ENCODE measurements at regions not wholly inside any gene's neighbourhood (a gene's known extent, or its start where the extent isn't known, plus 50 kb on each side); places are given as distances from the start of the nearest gene placed in this dataset.
"Not testable (repeated sequence)": the region's sequence is repeated elsewhere in the genome, so short reads cannot be mapped to it uniquely, and the experiment has no call there.

DNA sequence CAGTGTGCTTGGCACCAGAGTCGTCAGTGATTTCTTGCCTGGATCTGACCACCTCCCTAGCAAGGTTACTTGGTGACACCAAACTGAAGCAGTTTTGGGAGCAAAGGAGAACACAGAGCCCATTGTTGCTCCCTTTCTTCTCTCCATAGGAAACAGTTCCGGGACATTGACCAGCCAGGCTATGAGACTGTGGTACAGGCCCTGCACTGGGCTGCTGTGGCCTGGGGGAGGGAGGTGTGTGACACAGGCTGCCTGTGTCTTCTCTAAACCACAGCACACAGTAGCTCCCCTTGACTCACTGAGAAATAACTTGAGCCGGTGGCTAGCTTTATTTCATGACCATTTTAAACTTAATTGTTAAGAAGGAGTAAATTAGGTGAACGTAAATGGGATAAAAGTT lies 214.8 kb upstream of the UBL3 start:
- no peak for DNase-seq (ENCODE audit: low spot score)

DNA sequence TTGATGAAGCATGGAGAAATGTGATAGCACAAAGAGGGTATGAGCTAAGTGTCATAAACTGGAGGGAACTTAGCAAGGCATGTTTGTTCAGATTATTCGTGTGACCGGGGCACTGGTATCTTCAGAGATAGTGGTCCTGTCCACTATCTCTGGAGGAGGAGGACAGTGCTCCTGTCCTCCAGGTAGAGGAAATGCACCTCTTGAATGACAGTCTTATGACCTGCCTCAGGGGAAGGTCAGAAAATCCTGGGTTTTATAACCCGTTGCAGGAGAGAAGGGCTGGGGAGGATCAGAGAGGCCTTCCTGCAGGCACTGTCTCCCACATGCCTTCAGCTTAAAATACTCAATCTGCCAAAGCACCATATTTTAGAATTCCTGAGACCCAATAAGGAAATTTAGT lies 213.5 kb upstream of the UBL3 start:
- DNase-seq (ENCODE audit: low spot score), result no peak

DNA sequence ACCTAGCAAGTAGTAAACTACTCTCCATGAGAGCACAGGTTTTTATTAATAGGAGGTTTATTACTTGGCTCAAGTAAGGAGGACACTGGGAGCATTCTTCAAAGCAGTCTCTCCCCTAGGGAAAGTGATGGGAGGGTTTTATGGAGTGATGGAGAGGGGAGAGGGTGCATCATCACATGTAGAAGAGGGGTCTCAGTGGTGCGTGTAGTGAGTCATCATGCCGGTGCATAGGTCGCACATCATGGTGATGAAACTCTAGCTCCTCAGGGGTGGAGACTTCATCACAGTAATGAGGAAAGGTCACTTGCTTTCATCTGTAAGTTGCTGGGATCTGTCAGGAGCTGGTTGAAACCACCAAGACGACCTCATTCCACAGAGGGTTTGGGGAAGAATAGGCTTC lies 210.8 kb upstream of the UBL3 start:
- DNase-seq (ENCODE audit: low spot score), result no peak

DNA sequence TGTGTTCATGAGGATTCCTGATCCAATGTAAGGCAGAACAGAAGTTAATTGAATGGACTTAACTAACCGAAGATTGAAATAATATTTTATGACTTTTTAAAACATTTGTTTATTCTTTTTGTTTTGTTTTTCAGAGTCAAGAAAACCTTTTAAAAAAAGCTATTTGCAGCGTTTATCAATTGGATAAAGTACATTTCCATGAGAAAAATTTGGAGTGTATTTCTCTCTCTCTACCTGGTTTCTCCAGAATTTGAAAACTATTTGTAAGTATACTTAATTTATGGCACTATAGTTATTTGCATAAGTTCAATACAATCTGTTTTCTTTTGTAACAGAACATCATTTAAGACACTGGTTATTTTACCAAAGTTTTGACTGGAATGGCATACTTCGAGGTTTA lies 208.0 kb upstream of the UBL3 start:
- DNase-seq (ENCODE audit: low spot score), result no peak

DNA sequence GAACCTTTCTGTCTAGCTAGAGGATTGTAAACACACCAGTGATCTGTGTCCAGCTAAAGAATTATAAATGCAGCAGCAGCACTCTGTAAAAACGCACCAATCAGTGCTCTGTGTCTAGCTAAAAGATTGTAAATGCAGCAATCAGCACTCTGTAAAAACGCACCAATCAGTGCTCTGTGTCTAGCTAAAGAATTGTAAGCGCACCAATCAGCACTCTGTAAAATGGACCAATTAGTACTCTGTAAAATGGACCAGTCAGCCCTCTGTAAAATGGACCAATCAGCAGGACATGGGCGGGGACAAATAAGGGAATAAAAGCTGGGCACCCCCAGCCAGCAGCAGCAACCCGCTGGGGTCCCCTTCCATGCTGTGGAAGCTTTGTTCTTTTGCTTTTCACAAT lies 204.1 kb upstream of the UBL3 start:
- DNase-seq (ENCODE audit: low spot score), result not testable (repeated sequence)

DNA sequence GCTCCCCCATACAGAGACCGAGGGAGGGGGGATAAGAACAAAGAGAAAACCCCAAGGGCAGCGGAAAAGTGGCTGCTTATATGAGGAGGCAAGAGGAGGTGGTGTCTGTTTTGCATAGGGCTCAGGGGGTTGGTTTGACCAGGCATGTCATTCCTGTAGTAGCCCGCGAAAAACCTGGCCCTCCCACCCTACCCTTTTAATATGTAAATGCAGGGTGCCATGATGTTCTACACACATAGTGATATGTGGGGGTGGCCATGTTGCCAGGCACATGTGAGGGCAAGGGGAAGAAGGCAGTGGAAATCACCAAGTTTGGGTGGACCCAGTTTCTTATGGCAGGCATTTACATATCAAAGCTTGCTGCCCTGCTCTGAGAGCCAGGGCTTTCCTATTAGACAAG lies 203.5 kb upstream of the UBL3 start:
- DNase-seq (ENCODE audit: low spot score), result no peak

DNA sequence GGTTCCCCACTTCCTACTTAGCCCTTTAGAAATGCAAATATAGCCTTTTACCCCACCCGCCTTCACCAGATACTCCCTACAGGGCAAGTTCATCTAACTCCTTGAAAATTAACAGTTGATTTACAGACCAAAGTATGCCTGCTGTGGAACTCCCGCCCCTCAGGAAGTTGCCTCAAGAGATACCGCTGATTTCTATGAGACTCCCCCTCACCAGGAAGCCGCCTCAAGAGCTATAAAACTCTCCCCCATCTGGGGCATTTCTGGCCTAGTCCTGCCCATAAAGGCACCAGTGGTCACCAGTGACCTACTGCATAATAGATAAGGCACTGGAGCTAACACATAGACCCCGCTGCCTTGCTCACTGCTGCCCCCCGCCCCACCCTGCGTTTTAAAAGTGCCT lies 201.7 kb upstream of the UBL3 start:
- no peak for DNase-seq (ENCODE audit: low spot score)

DNA sequence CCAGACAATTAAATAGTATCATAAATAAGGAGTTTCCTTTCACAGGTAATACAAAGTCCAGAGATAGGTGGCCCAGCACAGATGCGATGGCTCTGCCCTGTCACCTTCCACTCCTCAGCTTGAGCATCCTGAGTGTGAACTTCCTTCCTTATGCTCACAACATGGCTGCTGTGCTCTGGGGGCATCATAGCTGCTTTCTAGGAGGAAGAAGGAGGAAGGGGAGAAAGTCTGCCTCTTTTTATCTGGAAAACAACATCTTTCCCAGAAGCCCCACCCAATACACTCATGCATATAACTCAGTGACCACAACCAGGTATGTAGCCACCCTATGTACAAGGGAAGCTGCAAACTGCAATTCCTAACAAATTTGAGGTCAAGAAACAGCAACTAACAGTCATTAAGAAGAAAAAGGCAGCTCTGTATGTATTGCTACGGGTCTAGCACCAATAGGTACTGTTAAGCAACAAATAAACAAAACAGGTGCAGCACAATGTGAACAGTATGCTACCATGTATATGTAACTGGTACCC lies 201.2 kb upstream of the UBL3 start:
- DNase-seq (ENCODE audit: low spot score), result no peak

DNA sequence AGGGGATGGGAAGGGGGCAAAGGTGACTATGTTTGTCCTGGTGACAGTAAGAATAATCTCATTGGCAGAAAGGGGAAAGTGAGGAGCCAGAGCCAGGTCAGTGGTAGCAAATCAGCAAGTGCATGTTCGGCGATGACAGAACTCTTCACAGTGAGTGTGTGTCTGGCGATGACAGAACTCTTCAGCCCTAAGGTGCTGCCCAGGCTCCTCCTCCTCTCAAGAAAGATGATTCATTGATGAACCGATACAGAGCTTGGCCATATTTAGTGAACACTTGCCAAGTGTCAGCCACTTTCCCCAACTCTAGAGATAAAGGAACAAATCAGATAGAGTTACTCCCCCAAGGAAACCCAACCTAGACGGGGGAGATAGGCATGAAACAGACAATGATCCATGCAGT lies 199.3 kb upstream of the UBL3 start:
- DNase-seq (ENCODE audit: low spot score), result no peak

DNA sequence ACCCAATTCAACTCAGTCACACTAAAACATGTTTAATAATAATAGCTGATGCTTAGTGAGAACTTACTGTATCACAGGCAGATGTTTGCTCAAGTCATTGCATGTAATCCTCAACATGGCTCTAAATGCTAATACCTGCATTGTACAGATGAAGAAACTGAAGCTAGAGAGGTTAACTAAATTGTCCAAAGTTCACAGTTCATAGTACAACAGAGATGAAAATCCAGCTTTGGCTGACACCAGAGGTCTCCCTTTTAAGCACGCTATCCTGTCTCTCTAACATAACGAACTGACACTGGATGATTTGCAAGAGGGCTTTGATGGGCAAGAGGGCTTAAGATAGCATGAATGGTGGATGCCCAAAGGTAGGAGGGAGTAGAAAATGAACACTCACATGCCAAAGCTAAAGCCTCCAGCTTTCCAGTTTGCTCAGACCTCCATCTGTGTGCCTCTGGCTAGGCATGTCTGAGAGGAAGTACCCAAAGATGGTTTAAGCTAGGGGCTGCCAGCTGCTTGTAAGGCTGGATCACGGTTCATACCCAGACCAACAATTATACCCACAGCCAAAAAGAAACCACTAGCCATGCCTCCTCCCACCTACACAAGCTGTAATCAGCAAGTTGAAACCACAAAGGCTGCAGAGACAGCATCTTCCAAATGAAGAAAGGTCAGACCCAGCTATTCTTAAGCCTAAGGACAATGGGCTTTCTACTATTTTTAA lies 196.9 kb upstream of the UBL3 start:
- no peak for DNase-seq (ENCODE audit: low spot score)

DNA sequence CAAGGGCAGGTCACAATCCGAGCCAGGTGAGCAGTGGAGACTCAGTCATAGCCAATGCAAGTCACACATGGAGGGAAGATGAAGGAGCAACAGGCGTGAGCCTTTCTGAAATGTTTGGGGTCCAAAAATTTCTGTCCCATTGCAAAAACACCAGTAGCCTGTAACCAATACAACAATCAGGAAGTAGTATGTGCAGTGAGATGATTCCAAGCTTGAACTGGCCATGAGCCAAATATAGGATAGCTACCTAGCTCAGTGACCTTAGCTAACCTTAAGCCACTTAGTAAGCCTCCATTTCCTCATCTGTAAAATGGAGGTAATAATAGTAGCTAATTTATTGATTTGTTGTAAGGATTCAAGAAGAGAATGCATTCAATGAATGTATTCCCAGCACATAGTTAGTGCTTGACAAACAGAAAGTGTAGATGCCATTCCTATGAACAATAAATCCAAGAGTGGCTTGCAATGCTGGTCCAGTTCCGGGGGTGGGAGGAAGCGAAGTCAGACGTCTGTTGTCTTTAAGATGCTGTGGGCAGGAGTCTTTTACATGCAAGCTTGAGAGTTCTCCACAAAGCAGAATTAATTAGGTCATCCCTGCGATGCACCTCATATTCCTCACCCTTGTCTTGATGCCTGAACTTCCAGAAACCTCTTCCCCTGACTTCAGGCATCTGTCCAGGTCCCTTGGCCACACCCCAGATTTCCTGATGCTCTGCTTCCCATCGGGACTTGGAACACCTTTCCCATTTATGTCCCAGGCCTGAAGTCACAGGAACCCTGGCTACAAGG lies 195.7 kb upstream of the UBL3 start:
- no peak for DNase-seq (ENCODE audit: low spot score)

DNA sequence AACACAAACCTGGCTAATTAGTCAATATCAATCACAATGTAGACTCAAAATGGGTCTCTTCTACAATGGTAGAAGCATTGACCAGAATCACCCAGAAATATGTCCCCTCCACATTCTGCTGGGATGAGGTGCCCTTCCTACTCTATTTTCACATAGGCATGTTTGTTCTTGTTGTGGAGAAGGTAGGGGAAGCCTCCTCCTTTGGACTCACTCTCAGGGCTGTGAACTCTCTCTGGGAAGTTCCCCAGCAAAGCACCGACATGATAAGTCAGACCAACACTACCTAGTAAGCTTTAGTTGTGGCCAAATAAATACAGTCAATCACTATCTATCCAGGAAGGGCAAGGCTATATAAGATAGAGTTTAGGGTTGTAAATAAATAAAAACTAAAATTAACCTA lies 194.5 kb upstream of the UBL3 start:
- DNase-seq (ENCODE audit: low spot score), result no peak

DNA sequence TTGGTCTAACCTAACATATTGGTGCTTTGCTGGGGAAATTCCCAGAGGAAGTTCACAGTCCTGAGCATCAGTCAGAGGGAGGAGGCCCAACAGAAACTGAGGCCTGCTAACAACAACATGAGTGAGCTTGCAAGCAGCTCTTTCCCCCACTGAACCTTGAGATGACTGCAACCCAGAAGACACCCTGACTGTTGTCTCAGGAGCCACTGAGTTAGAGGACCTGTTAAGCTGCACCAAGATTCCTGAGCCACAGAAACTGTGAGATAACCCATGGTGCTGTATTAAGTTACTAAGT lies 193.2 kb upstream of the UBL3 start:
- DNase-seq (ENCODE audit: low spot score), result no peak

DNA sequence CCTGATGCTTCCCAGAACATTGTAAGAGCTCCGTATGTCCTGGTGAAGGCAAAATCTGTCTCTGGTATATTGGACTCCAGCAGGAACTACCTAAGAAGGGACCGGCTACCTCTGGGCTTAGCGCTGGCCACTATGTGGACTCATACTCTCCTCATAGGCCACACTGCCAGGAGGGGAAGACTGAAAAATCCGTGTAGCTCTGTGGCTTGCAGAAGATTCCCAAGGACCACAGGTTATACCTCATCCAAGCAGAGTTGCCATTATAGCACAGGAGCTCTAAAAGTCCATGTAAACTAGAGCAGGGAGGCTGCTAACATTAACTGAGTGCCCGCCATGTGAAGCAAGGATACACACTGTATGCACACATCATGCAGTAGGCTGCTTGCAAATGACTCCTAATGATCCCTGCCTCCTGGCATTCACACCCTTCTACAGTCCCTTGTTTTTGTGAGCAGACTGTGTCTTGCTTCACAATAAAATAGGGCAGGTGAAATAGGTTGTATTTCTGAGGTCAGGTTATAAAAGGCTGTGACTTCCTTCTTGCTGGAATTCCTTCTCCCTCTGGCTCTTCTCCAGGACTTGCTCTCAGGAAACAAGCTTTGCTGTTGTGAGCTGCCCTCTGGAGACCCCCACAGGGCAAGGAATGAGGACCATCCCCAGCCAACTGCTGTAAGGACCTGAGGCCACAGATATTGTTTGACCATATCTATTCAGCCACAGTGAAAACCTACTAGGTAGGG lies 192.6 kb upstream of the UBL3 start:
- DNase-seq (ENCODE audit: low spot score), result no peak

DNA sequence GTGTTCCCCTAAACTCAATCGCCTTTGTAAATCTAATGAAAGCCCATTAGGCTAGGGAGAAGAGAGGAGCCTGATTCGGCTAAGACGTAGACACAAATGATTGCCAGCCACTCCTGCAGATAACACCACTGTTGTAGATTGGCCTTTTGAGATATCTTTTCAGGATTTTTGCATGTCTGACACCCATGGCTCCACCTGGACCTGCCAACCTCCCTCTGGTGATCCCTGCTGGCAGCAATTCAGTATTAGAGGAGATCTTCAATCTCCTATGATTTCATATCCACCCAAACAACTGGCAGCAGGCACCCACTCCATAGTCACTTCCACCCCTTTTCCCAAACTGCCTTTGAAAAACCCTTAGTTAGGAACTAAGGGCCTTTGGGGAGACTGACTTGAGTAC lies 191.9 kb upstream of the UBL3 start:
- DNase-seq (ENCODE audit: low spot score), result no peak

DNA sequence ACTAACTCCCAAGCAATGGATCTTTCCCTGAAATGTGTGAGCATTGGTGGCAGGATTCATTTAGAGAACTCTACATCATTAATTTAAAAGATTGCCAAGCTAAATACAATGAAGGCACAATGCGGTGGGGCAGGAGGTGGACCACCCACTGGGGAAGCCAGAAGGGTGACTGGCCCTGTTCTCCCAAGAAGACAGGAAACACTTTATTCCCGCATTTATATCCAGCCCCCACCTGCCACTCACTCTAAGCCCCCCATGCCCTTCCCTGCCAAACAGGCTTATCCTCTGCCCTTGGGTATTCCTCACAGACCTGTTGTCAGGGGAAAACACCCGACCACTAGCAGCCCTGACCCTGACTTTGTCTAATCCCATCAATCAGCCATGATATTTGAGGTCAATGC lies 189.1 kb upstream of the UBL3 start:
- DNase-seq (ENCODE audit: low spot score), result no peak

DNA sequence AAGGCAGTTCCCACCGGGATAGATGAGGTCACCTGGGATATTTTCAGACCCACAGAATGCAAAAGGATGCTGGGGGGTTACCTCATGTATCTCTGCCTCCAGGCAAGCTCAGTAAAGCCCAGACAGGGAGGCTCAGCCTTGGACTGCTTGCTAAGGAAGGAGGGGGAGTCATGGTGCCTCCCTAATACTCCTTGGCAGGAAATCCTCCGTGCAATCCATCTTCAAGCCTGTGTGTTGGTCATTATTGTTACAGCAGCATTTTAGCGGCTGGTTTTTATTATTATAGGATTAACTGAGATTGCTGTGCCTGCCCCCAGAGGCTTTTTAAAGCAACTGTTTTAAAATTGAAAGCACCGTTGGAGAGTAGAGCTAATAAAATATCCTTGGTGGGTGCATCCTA lies 188.5 kb upstream of the UBL3 start:
- no peak for DNase-seq (ENCODE audit: low spot score)

DNA sequence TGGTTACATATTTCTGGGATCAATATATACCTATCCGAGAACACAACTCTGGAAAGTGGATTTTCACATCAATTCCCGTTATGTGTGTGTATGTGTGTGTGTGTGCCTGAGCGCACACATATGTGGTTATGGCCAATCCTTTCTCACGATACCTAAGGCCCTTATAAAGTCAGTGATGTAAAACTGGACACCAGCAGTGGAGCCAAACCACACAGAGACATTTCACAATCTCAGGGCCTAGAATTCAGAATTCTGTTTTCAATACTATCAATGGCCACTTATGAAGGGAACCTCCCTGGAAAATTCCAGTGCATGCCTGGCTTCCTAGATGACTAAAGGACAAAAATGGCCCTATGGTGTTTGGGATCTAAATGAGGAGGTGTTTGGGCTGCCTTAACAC lies 187.3 kb upstream of the UBL3 start:
- no peak for DNase-seq (ENCODE audit: low spot score)

DNA sequence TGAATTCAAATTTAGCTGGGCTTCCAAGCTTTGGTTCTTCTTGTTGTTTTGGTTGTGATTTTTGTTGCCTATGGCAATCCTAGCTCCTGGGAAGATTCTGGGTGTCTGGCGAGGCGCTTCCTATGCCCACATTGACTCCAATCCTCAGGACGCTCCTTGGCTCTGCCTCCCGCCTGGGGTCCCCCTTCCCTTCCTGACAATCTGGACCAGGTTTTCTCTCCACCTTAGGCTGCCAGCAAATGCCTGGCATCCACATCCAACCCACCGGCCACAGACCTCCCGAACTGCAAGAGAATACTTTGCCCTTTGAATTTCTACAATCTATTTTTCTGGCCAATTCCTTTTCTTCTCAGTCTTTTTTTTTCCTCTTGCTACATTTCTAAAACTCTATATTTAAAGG lies 186.9 kb upstream of the UBL3 start:
- no peak for DNase-seq (ENCODE audit: low spot score)

DNA sequence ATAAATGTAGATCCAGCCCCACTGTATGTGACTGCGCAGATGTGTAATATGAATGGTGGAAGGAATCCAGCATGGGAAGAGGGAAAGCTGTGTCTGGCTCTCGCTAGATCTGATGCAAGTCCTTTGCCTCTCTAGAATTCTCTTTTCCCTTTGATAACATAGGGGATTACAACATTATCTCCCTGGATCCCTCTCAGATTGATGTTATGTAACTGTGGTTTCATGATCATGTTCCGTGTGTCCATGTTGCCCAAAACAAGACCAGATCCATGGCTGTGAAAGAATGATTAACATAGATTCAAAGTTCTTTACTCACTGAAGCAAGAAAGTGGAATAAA lies 184.0 kb upstream of the UBL3 start:
- no peak for DNase-seq (ENCODE audit: low spot score)

DNA sequence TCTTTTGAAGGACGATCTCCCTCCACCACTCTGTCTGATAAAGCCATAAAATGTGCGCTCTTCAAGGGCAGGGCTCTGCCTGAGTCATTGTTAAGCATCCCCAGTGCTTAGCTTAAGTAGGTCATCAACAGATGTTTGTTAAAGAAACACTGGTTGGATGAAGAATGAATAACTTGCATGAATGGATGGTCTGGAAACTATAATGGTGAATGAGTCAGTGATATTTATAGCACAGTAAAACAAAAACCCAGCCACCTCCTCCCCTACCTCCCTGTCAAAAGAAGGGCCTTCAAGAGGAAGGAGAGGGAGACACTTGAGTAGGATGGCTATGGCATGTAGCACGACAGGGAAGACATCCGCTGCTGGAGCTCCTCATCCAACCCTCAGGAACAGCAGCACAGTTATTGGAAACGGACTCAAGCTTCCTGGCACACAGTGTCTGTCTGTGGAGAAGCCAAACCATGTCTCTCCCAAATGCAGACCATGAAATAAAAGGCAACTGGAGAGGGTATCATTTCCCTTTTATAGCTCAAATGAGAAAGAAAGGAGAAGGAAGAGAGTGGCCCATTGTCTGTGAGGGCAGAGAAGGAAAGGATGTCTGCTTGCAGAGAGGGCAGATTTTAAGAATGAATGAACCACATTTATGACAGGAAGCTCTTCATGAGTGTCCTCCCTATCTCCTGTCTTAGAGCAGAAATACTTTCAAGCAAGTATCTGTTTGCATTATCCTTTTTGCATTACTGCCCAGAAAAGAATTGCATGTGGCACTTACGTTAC lies 183.5 kb upstream of the UBL3 start:
- no peak for DNase-seq (ENCODE audit: low spot score)

DNA sequence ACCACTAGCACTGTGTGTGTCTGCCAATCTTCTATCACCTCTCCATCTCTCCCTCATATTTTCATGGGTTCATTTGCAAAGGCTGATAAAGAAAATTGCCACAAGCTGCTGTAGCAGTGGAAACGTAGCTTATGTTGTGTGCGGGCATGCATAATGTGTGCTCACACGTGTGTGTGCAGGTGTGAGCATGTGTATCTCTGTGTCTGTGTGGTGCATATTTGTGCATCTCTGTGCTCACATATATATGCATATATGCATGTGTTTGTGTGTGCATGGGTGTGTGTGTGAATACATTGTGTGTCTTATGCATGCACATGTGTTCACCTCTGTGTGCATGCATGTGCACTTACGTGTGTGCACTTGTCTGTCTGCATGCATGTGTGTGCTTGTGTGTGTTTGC lies 181.8 kb upstream of the UBL3 start:
- no peak for DNase-seq (ENCODE audit: low spot score)

DNA sequence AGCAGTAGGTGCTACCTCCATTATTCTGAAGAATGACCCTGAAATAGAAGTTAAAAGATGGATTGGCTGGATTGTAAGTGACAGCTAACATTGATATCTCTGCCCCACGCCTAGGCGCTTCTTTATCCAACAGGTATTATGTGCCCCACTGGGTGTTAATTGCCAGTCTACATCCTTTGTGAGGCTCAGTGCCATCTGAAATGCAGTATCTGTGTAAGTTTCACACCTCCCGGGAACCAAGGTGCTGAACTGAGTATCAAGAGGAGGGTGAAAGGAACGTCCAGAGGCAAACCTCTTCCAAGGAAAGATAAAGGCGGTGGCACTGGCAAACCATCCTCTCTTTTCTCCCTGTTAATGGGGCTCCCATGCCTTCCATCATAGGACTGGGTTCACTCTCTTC lies 181.1 kb upstream of the UBL3 start:
- DNase-seq (ENCODE audit: low spot score), result no peak
